ENCODE measurements at regions not wholly inside any gene's neighbourhood (a gene's known extent, or its start where the extent isn't known, plus 50 kb on each side); places are given as distances from the start of the nearest gene placed in this dataset.

DNA sequence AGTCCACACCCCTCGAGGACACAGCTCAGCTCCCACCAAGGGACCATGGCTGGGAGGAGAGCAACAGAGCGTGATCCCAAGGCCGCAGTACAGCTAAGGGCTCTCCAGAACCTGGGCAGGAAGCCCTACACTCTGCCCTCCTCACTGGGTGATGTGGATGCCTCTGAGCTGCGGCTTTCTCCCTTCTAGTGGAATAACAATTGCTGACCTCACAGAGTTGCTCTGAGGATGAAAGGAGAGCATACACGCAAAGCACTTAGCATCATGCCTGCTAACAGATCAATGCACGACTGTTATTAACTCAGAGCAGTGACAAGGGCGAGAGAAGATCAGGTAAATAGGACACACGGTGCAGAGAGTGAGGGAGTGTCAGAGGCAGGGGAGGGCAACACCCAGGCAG, 74.2 kb downstream of the ZFP36L2 start:
- H3K36me3 ChIP-seq, result no peaks in the 10 kb centered on the region
- H3K9me3 ChIP-seq, result no peaks in the 10 kb centered on the region
- H3K27me3 ChIP-seq, result no peaks in the 10 kb centered on the region
- TF ChIP-seq POLR2A (IDR thresholded peaks at IDR 0.05) (no peak), CTCF (IDR thresholded peaks at IDR 0.05) (no peak)
- no peak for DNase-seq
- no peak overlapping the region for H3K4me3 ChIP-seq
- intact Hi-C loops (cut with DNase I; ENCODE audit: low total_unique reads), result no loop called here
- H3K27ac ChIP-seq, result no peak overlapping the region
- no peaks in the 10 kb centered on the region for H3K4me1 ChIP-seq

DNA sequence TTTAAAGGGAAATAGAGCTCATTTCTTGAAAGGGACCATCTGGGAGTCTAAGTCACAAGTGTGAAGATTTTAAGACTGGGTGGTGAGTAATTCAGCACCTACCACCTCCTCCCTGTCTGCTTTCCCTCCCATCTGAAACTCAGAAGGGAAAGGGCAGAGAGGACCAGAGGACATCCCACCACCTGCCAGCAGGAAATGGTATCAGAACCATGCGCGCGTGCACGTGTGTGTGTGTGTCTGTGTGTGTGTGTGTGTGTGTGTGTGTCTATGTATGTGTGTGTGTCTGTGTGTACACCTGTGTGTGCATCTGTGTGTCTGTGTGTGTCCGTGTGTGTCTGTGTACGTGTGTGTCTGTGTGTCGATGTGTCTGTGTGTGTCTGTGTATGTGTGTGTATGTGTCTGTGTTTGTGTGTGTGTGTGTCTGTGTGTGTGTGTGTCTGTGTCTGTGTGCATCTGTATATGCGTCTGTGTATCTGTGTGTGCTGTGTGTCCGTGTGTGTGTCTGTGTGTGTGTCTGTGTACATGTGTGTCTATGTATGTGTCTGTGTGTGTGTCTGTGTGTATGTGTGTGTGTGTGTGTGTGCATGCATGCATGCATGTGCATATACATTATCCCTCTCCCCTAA, 76.8 kb downstream of the ZFP36L2 start:
- Histone ChIP-seq H3K4me3 (no peak overlapping the region), H3K36me3 (no peaks in the 10 kb centered on the region), H3K4me1 (no peaks in the 10 kb centered on the region), H3K27me3 (no peaks in the 10 kb centered on the region), H3K27ac (no peak overlapping the region), H3K9me3 (no peaks in the 10 kb centered on the region)
- DNase-seq, result no peak
- no peak for TF ChIP-seq CTCF (IDR thresholded peaks at IDR 0.05)
- no peak for TF ChIP-seq POLR2A (IDR thresholded peaks at IDR 0.05)
- intact Hi-C loops (cut with DNase I; ENCODE audit: low total_unique reads), result no loop called here

- Histone ChIP-seq H3K36me3 (no peaks in the 10 kb centered on the region), H3K4me1 (no peaks in the 10 kb centered on the region), H3K27me3 (no peaks in the 10 kb centered on the region), H3K4me3 (no peak overlapping the region), H3K27ac (no peak overlapping the region), H3K9me3 (no peaks in the 10 kb centered on the region)
- intact Hi-C loops (cut with DNase I; ENCODE audit: low total_unique reads), result no loop called here
- no peak for TF ChIP-seq POLR2A (IDR thresholded peaks at IDR 0.05)
- TF ChIP-seq CTCF (IDR thresholded peaks at IDR 0.05), result no peak
- DNase-seq, result no peak
Observed at GRCh38 chr2:43146083-43146482, 80.3 kb downstream of the ZFP36L2 start.

GRCh38 chr2:43144263-43144662, 82.1 kb downstream of the ZFP36L2 start:
- DNase-seq, result no peak
- H3K27ac ChIP-seq, result no peak overlapping the region
- H3K9me3 ChIP-seq, result no peaks in the 10 kb centered on the region
- H3K4me1 ChIP-seq, result no peaks in the 10 kb centered on the region
- intact Hi-C loops (cut with DNase I; ENCODE audit: low total_unique reads), result no loop called here
- H3K27me3 ChIP-seq, result no peaks in the 10 kb centered on the region
- TF ChIP-seq POLR2A (IDR thresholded peaks at IDR 0.05), result no peak
- no peak for TF ChIP-seq CTCF (IDR thresholded peaks at IDR 0.05)
- H3K36me3 ChIP-seq, result no peaks in the 10 kb centered on the region
- H3K4me3 ChIP-seq, result no peak overlapping the region

DNA sequence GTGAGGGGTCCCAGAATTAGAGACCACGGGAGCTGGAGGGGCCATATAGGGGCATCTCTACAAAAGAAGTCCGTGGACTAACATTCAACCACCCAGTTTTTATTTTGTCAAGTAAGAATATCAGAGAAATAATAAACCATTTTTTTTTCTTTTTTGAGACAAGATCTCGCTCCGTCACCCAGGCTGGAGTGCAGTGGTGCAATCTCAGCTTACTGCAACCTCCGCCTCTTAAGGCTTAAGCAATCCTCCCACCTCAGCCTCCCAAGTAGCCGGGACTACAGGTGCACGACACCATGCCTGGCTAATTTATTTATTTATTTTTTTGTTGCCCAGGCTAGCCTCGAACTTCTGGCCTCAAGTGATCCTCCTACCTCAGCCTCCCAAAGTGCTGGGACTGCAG, 82.7 kb downstream of the ZFP36L2 start:
- Histone ChIP-seq H3K27me3 (no peaks in the 10 kb centered on the region), H3K4me3 (no peak overlapping the region), H3K4me1 (no peaks in the 10 kb centered on the region), H3K9me3 (no peaks in the 10 kb centered on the region), H3K27ac (no peak overlapping the region), H3K36me3 (no peaks in the 10 kb centered on the region)
- intact Hi-C loops (cut with DNase I; ENCODE audit: low total_unique reads), result no loop called here
- DNase-seq, result no peak
- TF ChIP-seq POLR2A (IDR thresholded peaks at IDR 0.05), result no peak
- no peak for TF ChIP-seq CTCF (IDR thresholded peaks at IDR 0.05)
